ENCODE measurements at regions not wholly inside any gene's neighbourhood (a gene's known extent, or its start where the extent isn't known, plus 50 kb on each side); places are given as distances from the start of the nearest gene placed in this dataset.

DNA sequence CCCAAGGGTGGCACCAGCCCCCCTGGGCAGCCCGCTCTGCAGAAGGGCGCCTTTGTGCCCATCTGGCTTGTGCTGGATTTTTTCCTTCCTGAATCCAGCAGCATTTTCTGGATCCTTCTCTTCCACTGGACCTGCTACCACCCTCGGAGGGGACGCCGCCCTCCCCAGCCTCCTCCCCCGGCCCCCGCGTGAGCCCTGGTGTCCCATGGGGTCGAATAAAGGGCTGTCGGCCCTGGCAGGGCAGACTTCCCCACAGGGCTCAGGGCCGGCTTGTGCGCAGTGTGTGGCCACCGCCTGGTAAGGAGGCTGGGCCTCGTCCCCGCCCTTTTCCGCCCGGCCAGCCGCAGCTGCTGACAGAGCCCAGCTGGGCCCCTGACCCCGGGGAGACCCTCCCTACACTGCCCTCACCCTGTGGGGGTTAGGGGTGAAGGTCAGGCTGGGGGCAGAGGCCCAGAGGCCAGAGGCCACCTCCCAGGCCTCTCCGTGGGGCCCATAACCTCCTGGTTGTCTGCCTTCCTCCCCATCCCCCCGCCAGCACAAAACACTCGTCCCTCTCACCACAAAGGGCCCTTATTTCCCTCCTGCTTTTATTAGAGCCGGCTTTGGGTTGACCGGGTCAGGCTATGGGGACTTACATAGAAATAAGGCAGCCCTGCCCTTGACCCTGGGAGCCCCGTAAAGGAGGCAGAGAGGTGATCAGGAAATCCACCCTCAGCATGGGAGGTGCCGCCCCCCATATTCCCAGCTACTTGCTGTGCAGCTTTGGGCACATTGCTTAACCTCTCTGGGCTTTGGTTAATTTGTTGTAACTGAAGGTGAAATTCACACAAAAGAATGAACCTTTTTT, 179.3 kb upstream of the CIBAR2 start:
- no peak for DNase-seq (ENCODE audit: low read depth in 2 of 2)

DNA sequence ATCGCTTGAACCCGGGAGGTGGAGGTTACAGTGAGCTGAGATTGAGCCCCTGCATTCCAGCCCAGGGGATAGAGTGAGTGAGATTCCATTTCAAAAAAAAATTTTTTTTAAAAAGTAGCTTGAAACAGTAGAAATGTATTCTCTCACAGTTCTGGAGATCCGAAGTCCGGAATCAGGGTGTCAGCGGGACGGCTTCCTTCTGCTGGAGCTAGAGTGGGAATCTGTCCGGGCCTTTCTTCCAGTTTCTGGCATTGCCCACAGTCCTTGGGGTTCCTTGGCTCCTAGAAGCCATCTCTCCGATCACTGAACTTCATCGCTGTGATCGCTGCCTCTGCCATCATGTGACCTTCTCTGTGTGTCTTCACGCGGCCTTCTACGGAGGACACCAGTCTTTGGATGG, 181.2 kb upstream of the CIBAR2 start:
- no peak for DNase-seq (ENCODE audit: low read depth in 2 of 2)

DNA sequence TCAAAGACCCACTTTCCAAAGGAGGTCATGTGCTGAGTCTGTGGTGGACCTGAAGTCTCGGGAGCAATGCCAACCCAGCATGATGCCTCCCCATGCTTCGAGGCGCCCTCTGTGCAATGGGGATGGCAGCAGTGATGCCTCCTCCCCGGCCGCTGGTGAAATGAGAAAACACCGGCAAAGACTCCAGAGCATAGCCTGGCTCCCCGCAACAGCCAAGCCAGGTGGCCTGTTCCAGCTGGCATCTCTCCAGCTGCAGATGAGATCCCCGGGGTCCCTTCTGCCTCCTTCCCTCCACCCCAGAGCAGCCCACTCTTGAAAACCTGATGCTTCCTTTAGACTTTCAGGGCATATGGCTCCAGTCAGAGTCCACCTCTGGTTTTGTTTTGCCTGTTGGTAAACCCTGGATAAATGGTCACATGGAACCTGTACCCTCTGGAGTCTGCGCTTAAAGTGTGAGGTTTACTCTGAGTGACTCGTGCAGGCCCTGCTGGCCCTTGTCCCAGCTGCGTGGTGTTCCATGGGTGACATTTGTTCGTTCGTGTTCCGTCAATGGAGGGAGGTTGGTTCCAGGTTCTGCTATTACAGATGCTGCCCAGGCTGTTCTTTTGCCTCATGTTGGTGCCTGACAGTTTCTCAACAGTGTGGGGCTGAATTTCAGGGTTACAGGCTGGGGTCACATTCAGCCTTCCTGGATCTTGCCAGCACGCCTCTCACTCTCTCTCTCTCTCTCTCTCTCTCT, 181.8 kb upstream of the CIBAR2 start:
- DNase-seq (ENCODE audit: low read depth in 2 of 2), result no peak

DNA sequence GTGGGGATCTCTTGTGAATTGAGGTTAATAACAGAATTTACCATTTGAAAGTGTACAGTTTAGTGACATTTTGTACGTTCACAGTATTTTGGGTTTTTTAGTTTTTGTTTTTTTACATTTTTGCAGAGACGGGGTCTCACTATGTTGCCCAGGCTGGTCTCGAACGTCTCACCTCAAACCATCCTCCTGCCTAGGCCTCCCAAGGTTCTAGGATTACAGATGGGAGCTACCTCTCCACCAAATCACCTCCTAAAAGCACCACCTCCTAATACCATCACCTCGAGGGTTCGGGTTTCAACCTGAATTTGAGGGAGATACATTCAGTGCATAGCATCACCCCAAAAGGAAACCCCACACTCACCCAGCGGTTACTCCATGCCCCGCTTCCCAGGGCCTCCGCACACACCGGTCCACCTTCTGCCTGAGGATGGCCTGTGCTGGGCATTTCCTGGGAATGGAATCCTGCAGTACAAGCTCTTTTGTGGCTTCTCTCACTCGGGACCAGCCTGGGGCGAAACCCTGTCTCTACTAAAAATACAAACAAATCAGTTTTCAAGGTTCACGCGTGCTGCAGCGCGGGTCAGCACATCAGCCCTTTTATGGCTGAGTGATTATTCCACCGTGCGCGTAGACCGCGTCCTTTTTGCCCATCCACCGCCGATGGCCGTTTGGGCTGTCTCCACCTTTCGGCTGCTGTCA, 182.7 kb upstream of the CIBAR2 start:
- DNase-seq (ENCODE audit: low read depth in 2 of 2), result no peak

DNA sequence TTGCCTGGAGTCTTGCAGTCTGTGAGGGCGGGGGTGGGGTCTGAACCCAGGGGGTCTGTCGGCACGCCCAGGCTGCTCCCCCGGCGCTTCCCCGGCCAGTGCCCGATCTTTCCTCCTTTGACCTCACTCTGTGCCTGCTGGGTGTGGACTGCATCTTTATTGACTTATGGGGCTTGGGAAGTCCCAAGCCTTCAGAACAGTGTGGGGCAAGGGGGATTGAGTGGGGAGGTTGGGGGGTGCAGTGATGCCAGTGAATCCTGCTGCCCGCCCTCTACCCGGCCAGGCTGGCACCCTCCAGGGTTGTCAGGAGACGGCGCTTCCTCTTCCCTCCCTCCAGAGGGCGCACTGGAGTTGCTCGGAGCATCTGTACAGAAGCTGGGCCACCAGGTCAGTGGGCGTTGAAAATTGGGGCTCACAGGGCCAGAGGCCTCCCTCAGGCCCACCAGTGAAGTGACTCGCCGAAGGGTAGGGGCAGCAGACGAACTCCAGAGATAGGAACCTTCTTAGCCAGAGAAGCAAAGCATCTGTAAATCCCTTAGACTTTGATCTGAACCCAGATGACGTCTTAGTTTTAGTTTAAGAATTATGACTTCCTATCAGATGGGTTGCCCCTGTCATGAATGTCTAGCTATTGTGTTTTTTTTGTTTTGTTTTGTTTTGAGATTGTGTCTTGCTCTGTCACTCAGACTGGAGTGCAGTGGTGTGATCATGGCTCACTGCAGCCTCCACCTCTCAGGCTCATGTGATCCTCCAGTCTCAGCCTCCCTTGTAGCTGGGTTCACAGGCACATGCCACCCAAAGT, 184.8 kb upstream of the CIBAR2 start:
- peak in 1 of 2 donors; percentile 22 for DNase-seq (ENCODE audit: low read depth in 2 of 2)

DNA sequence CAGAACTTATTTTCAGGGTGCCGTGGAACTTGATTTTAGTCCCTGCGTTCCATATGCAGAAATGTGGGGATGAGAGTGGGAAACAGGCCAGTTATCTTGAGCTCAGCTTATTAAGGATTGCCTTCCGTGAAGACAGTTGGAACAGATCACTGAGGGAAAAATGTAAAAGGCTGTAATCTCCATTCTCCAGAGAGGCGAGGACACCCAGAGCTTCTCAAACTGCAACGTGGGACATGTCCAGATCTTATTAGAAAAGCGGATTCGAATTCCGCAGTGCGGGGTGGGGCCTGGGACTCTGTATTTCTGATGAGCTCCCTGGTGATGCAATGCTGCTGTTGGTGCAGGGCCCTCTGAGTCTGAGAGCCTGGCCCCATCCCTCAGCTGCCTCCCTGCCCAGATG, 185.6 kb upstream of the CIBAR2 start:
- no peak for DNase-seq (ENCODE audit: low read depth in 2 of 2)

DNA sequence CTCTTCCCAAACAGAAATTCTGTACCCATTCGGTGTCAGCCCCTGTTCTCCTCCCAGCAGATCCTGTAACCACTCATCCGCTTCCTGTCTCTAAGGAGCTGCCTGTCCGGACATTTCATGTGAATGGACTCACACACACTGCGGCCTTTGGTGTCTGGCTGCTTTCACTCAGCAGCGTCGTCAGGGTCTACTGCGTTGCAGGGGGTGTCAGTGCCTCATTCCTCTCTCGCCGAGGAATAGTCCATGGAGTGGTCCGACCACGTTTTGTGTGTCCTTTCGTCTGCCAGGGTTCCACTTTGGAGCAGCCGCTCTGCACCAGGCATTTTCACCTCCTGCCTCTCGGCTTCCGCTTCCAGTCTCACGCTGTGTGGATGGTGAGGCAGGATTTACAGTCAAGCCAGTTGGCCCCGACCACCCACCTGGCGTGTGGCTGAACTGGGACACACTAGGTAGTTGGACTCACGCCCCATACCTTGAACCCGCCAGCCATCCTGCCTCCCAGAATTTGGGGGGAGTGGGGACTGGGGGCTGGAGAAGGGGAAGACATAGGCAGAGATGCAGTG, 188.2 kb upstream of the CIBAR2 start:
- no peak for DNase-seq (ENCODE audit: low read depth in 2 of 2)

DNA sequence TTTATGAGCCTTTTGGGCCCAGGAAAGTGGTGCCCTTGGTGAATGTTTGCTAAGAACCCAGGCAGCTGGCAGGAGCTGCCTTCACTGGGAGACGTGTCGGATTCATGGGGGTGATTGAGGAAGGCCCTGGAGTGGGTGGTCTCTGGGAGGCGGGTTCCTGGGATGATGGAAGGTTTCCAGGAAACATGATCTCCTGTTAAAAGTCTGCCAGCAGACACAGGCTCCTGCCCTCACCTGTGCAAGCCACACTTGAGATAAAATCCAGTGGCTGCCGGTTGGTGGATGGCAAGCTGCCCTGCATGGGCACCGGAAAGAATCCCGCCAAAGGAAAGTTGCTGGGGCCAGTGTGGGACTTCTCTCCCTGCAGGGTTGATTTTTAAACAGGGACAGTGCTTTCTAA, 189.0 kb upstream of the CIBAR2 start:
- no peak for DNase-seq (ENCODE audit: low read depth in 2 of 2)

DNA sequence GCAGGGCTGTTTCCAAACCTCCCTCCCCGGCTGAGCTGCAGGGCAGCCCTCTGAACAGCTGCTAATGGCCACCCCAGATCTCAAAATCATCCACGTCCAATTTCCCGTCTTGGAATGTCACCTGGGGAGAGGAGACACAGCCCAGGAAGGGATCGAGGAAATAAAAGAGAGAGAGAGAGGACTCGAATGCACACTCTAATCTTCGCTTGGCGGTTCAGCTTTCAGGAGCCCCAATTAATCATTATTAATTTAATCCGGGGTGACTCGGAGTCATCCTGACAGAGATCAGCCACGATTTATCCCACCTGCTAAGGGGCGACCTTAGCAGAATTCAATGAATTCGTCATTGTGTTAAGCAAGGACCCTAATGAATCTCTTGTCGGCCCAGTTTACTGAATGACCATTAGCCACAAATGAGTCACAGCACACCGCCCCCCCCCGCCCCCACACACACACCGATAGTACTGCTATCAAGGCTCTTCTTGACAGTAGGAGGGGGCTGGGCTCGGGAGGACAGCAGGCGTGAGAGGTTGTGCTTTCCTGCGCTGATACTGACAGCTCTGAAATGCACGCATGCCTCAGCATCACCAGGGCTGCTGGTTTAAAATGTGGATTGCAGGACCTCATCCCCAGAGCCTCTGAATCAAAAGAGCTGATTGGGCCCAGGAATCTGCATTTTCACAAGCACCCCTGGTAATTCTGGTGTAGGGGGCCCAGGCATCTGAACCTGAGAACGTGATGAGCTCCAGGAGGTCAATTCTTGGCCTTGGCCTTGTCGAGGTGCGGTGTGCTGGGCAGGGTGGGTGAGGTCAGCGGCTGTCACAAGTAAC, 190.0 kb upstream of the CIBAR2 start:
- DNase-seq (ENCODE audit: low read depth in 2 of 2), result no peak

DNA sequence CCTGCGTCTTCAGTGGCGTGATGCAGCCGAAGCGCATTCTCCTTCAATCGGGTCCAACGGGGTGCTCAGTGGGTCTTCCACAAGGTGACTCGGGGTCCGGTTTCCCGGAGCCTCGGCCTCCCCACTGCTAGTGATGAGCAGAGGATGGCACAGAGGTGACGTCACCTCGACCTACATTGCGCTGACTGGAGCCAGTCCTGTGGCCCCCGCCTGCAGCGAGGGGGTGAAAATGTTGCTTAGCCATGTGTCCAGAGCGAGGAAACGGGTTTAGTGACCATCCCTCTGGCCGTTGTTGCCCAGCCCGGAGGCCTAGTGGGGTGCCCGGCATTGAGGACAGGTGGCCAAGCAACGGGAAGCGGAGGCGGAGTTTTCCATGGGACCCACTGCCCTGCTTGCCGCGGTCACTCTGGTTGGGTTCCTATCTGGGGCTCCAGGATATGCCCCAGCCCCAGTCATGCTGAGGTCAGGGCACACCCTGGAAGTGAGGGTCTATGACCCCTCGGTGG, 190.6 kb upstream of the CIBAR2 start:
- no peak for DNase-seq (ENCODE audit: low read depth in 2 of 2)

DNA sequence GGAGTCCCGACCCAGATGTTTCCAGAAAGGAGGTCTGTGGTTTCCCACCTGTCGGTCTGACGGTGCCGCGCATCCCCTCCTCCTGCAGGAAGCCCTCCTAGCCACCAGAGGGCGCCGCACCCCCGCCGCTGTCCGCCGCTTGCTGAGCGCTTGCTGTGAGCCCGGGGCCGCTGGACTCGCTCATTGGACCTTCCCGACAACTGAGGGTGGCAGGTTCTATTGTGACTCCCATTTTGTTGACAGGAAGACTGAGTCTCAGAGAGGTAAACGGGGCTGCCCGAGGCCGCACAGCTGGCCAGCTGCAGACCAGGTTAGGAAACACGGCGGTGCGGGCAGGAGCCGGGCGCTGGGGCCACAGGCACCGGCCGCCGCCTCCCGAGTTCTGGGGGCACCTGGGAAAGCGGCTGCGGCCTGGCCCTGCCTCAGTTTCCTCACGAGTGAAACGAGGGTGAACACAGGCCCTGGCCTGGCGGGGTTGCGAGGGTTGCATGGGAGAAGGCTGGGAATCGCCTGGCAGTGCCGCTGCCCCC, 191.1 kb upstream of the CIBAR2 start:
- peak; percentile 50 to 66 for DNase-seq (ENCODE audit: low read depth in 2 of 2)

DNA sequence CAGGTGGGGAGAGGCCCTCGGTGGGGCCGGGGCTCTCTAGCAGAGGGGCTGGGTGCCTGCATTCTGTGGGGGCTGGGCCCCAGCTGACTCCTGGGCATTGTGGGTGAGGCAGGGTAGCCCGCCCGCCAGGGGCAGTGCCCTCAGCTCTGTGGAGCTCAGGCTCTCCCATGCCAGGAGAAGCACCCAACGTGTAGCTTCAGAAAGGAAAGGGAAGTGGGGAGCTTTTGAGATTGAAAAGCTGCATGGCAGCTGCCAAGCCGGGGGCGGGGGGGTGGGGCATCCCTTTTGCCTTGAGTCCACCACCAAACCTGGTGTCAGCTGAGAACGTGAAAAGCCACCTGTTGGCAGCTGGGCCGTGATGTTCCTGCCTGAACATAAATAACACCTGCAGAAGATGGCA, 192.1 kb upstream of the CIBAR2 start:
- DNase-seq (ENCODE audit: low read depth in 2 of 2), result no peak

DNA sequence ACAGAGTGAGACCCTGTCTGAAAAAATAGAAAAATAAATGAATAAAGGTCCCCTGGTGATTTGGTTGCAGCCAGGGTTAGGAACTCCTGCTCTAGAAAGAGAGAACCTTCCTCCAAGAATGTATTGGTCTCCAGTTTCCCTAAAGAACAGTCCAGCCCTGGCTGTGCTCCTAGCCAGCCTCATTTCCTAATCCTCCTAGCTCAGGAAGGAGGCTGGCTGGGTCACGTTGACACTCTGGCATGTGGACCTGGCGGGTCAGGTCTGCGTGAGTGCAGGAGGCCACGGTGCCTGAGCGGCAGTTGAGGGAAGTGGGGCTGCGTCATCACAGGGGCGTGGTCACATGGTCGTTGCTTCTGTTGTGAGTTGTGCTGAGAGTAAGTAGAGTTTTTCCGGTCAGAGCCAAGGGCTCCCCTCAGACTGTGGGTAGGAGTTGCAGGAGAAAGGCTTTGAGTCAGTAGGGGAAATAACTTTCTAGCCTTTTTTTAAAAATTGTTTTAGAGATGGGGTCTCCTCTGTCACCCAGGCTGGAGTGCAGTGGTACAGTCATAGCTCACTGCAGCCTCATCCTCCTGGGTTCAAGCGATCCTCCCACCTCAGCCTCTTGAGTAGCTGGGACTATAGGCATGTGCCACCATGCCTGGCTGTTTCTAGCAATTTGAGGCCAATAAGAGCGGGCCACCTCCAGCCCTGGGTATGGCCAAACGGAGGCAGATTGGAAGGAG, 194.0 kb upstream of the CIBAR2 start:
- peak; percentile 22 to 59 for DNase-seq (ENCODE audit: low read depth in 2 of 2)

DNA sequence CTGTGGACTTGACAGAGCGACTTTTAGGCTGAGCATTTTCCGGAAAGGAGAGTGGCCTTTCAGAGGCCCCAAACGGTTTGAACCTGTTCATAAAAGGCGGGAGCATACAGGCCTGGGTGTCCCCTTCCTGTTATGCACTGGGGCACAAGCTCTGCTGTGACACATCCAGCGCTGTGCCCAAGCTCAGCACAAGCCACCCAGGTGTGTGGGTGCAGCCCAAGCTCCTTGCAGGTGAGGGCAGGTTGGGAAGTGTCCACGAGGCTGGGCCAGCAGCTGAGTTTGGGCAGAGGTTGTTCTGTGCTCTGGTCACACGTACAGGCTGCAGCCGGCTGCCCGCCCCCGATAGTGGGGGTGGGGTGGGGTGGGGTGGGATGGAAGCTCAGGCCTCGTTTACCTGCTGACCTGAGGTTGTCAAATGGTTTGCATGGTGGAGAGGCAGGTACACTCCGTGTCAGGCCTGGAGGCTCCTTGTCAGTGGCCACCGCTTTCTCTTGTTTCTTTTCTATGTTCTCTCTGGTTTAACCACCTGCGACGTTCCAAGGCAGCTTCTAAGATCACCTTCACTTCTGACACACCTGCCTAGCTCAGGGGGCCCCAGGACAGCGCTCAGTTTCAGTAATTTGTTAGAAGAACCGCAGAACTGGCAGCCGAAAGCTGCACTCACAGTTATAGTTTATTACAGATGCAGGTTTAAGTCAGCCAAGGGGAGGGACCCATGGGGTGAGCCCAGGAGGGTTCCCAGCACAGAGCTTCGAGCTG, 194.7 kb upstream of the CIBAR2 start:
- no peak for DNase-seq (ENCODE audit: low read depth in 2 of 2)

DNA sequence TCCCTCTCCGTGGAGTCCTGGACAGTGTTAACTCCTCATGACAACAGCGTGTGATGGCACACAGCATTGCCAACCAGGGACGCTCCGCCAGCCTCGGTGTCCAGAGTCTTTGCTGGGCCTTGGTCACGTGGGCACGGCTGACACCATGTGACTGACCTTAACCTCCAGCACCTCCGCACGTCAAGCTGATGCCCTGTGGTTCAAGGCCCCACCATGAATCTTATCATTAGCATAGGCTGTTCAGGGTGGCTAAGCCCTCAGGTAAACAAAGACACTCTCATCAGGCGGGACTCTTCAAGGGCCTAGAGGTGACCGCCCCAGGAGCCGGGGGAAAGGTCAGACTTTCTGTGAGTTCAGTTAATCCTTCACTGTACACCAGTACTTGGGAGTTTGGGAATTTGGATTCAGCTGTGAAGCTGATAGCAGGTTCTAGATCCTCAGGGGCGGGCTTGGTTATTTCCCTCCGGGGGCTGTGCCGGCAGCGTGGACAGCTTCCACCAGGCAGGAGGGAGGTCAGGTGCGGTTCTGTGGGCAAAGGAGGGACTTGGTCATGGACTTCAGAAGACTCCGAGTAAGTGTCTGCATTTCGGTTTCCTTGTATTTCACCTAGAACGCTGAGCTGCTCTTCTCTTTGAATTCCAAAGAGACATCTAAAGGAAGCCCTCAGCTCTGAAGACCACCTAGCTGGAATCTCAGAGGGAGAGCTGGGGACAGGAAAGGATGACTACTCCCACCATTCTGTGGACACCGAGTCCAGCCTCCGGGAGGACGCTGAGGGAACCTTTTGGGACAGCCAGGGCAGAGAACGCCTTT, 195.5 kb upstream of the CIBAR2 start:
- no peak for DNase-seq (ENCODE audit: low read depth in 2 of 2)

DNA sequence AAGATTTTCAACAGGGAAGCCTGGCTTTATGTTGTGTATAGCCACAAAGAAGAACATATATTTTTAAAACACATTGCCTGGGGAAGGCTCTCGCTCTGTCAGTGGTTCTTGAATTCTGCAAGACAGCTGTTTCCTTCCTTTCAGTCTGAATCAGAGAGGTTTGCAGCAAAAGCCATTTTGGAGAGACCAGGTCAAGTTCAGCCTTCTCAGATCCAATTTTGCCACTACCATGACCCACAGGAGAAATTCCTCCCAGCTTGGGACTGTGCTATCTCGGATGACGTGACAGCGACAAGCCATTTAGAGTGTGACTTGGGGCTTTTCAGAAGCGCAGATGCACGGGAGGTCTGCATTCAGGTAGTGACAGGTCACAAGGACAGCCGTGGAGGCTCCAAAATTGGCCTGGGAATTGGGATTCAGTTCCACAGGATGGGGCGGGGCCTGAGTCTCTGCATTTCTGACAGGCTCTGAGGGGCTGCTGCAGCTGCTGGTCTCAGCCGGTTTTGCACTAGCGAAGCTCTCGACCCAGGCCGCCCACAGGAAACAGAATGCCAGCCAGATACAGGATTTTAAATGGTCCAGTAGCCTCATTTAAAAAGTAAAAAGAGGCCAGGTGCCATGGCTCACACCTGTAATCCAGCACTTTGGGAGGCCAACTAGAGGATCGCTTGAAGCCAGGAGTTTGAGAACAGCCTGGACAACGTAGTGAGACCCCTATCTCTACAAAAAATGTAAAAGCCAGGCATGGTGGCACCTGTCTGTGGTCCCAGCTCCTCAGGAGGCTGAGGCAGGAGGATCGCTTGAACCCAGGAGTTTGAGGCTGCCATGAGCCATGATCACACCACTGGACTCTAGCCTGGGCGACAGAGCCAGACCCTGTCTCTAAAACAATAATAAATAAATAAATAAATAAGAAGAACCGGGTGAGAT, 196.6 kb upstream of the CIBAR2 start:
- DNase-seq (ENCODE audit: low read depth in 2 of 2), result no peak

Data from stimulated activated CD4-positive, alpha-beta T cell treated with anti-CD3 and anti-CD28 coated beads, Interleukin-1b, Interleukin-23, amount 100 ng/mL, for 1 hour (primary cell).